ENCODE measurements at regions not wholly inside any gene's neighbourhood (a gene's known extent, or its start where the extent isn't known, plus 50 kb on each side); places are given as distances from the start of the nearest gene placed in this dataset.
A peak's percentile ranks its signal among the peaks of the same experiment; 100 is the strongest.

DNA sequence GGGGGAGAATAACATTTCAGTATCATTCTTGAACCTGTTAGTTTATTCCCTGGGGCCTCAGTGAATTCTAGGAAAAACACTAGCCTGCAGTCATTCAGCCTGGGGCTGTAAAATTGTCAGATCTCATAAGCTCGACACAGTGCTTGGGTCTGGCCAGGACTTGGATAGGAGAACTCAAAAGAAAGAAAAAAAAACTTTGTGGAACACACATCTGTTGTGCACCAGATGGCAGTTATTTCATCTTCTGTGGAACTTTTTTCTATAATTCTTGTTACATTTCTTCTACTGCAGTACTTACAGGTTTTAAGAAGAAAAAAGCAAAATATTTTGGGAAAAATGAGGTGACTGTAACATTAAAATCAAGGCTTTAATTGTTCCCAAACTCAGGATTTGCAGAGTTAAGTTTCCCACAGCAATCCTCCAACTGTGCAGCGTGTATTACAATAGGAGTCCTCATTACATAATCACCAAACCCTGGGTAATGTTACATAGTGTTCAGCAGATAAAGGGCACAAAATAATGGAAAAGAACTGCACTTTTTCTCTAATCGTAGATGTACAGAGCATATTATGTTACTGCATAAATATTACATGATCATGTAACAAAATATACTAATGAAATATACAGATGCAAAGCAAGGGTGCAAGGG, 531.1 kb upstream of the CITED2 start:
- TF ChIP-seq, protein P1, sequence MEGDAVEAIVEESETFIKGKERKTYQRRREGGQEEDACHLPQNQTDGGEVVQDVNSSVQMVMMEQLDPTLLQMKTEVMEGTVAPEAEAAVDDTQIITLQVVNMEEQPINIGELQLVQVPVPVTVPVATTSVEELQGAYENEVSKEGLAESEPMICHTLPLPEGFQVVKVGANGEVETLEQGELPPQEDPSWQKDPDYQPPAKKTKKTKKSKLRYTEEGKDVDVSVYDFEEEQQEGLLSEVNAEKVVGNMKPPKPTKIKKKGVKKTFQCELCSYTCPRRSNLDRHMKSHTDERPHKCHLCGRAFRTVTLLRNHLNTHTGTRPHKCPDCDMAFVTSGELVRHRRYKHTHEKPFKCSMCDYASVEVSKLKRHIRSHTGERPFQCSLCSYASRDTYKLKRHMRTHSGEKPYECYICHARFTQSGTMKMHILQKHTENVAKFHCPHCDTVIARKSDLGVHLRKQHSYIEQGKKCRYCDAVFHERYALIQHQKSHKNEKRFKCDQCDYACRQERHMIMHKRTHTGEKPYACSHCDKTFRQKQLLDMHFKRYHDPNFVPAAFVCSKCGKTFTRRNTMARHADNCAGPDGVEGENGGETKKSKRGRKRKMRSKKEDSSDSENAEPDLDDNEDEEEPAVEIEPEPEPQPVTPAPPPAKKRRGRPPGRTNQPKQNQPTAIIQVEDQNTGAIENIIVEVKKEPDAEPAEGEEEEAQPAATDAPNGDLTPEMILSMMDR (IDR thresholded peaks at IDR 0.05; ENCODE audit: insufficient read depth, low read depth, low read length, missing control alignments) = no peak
- no peak for DNase-seq (ENCODE audit: low read depth)
- no peak overlapping the region for H3K4me3 ChIP-seq (ENCODE audit: low read depth, low read length)

DNA sequence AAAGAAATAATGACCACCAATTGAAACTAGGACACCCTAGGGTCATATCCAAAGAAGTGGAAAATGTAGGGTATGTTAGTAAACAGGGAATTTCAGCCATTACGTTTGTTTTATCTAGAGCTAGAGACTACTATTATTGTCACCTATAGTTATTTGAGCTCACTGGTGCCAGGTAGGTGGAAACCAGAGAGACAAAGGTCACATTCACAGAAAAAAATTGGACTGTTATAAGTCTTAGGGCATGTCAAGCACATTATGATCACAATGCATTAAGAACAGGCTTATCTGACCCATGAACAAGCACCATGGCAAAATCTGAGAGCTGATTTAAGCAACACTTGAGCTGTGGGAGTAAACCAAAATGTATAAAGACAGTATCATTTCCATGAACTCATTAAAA, 530.1 kb upstream of the CITED2 start:
- TF ChIP-seq, protein P1 (IDR thresholded peaks at IDR 0.05; ENCODE audit: insufficient read depth, low read depth, low read length, missing control alignments) = no peak
- DNase-seq (ENCODE audit: low read depth) = no peak
- H3K4me3 ChIP-seq (ENCODE audit: low read depth, low read length) = no peak overlapping the region

DNA sequence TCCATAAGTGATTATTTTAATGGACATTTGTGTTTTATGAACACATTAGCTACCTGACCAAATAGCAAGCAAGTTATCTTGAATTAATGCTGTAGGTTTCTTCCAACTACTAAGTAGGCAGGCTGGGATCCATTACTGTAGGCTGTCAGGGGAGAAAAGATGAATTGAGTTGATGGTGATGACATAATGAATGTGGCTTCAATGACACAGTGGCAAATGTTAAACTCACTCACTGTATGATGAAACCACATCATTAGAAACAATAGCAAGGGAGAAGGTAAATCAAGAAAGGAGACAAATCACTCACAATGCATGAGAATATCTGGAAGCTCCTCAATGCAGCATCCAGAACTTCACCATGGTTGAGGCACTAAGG, 529.7 kb upstream of the CITED2 start:
- DNase-seq (ENCODE audit: low read depth) = no peak
- H3K4me3 ChIP-seq (ENCODE audit: low read depth, low read length) = no peak overlapping the region
- TF ChIP-seq, protein P1 (IDR thresholded peaks at IDR 0.05; ENCODE audit: insufficient read depth, low read depth, low read length, missing control alignments) = no peak

DNA sequence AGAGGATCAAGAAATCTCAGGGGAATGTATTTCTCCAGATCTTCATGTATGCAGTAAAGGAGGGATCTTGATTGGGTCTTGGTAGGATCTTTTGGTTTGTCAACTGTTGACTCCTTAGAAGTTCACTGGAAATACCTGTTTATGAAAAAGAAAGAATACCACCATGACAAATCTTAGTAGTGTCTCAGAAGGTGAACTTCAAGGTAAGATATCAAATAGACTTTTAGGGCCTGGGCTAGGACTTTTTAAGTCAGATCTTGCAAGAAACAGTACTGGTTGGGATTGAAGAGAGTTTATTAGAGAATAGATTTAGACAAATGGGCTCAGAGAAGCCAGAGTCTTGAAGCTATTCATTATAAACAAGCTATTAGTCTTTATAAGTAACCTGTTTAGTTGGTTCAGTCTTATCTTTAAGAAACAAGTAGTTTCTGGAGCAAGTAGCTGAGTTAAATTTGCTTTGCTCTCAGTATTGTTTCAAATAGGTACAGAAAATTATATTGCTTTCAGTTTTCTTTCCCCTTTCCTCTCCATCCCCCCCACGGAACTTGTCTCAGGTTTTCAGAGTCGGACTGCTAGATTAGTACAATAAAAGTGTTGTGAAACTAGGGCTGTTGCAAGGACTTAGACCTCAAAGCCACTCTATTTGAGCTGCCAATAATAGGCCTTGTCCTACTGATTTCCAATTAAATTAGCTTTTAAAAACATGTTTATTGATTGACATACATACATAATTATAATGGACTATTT, 529.1 kb upstream of the CITED2 start:
- TF ChIP-seq, protein P1 (IDR thresholded peaks at IDR 0.05; ENCODE audit: insufficient read depth, low read depth, low read length, missing control alignments) = no peak
- DNase-seq (ENCODE audit: low read depth) = peak; percentile 85
- no peak overlapping the region for H3K4me3 ChIP-seq (ENCODE audit: low read depth, low read length)

DNA sequence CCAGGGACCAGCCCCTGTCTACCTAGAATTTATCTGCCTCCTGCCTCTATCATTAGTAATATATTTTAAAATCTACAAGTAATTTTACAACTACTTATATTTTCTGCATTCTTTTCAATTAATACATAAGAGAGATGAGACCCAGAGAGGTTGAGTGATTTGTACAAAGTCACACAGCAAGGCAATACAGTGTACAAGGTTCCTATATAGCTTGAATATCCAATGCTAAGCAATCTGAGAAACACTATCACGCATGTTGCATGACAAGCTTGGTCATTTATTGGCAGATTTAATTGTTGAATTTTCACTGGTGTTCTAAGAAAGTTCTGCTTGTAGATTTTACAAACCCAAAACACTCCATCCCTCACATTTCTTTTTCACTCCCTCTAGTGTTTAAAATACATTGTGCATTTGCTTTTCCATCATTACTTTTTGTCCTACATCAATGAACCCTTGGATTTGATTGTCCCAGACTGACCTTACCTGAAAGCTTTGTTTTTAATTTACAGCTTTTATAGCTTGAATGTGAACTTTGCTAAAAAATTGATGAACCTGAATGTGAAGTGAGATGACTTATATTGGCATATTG, 520.9 kb upstream of the CITED2 start:
- H3K4me3 ChIP-seq (ENCODE audit: low read depth, low read length) = no peak overlapping the region
- DNase-seq (ENCODE audit: low read depth) = no peak
- TF ChIP-seq, protein P1 (IDR thresholded peaks at IDR 0.05; ENCODE audit: insufficient read depth, low read depth, low read length, missing control alignments) = no peak

DNA sequence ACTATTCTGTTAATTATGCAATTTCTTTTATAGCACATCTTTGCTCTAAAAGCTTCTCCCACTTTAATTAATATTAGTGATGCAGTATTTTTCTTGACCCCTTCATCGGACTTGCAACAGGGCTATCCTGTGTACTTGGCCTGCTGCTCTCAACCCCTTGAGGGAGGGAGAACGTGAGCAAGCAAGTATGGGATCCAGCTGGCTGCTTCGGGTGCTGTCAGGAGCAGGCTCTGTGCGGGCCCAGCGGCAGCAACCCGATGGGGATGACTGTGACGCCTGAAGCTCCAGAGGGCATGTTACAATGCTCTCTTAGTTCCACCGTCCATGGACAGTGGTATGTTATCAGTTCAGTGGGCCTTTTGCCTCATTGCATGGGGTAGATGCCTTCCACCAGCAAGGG, 519.8 kb upstream of the CITED2 start:
- no peak for DNase-seq (ENCODE audit: low read depth)
- H3K4me3 ChIP-seq (ENCODE audit: low read depth, low read length) = no peak overlapping the region
- TF ChIP-seq, protein P1 (IDR thresholded peaks at IDR 0.05; ENCODE audit: insufficient read depth, low read depth, low read length, missing control alignments) = no peak

Data from GM12865 (cell line).